Adipocyte (in vitro differentiated cells): ENCODE measurements at regions not wholly inside any gene's neighbourhood (a gene's known extent, or its start where the extent isn't known, plus 50 kb on each side); places are given as distances from the start of the nearest gene placed in this dataset.
"Not testable (repeated sequence)": the region's sequence is repeated elsewhere in the genome, so short reads cannot be mapped to it uniquely, and the experiment has no call there.

Experiments
- DNase-seq: peaks from one replicate; pipeline ENCODE4 v3.0.0-alpha.2; 2015; ENCODE audit warnings: low read depth
- H3K27me3 ChIP-seq: replicated peaks from 2 replicates; pipeline ENCODE4 v1.7.0; 2013; ENCODE audit warnings: mild to moderate bottlenecking, low read length, moderate library complexity; ENCODE audit not compliant: control insufficient read depth, insufficient read depth
- H3K36me3 ChIP-seq: 2 replicates; pipeline ENCODE4 v1.7.0; 2013; ENCODE audit warnings: low read length, mild to moderate bottlenecking, moderate library complexity; ENCODE audit not compliant: control insufficient read depth, insufficient read depth, severe bottlenecking
- H3K4me1 ChIP-seq: 2 replicates; pipeline ENCODE4 v1.7.0; 2013; ENCODE audit warnings: mild to moderate bottlenecking, low read length, moderate library complexity; ENCODE audit not compliant: control insufficient read depth, insufficient read depth
- H3K4me3 ChIP-seq: 2 replicates; pipeline ENCODE4 v1.7.0; 2013; ENCODE audit warnings: mild to moderate bottlenecking, low read length, moderate library complexity
- H3K9ac ChIP-seq: 2 replicates; pipeline ENCODE4 v1.7.0; 2013; ENCODE audit warnings: mild to moderate bottlenecking, low read length, moderate library complexity
- H3K9me3 ChIP-seq: 2 replicates; pipeline ENCODE4 v1.7.0; 2013; ENCODE audit warnings: mild to moderate bottlenecking, low read length, moderate library complexity; ENCODE audit not compliant: control insufficient read depth

DNA sequence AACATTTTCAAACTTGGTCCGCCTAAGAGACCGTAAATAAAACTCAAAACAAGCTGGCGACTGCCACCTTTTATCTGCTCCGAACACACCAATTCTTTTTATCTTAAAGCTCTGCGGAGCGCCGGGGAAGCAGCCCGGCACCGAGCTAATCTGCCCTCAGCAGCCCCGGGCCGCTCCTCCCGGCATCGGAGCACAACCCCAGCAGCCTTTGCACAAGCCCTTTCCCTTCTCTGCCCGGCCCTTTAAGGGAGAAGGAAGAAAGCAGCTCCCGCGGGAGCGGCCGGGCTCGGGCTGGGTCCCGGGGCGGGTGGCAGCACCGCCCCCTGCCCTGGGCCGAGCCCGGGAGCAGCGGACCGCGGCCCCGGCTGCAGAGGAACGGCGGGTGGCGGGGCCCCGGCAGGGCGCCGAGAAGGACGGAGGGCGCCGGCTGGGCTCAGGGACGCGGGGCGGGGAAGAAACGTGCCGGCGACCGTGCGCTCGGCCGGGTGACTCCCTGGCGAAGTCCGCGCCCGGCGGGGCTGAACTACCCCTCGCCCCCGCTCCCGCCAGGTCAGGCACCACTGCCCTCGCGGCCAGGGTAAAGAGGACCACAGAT is 133.6 kb upstream of the C11orf58 start:
- no peaks in the 10 kb centered on the region for H3K9me3 ChIP-seq
- H3K36me3 ChIP-seq = no peaks in the 10 kb centered on the region
- H3K27me3 ChIP-seq = peaks cover 43% of the 10 kb centered on the region
- peak; percentile 73 for DNase-seq
- peaks cover 19% of the 10 kb centered on the region for H3K4me1 ChIP-seq
- H3K9ac ChIP-seq = peak overlapping the region; percentile 83
- peak overlapping the region; percentile 80 for H3K4me3 ChIP-seq

DNA sequence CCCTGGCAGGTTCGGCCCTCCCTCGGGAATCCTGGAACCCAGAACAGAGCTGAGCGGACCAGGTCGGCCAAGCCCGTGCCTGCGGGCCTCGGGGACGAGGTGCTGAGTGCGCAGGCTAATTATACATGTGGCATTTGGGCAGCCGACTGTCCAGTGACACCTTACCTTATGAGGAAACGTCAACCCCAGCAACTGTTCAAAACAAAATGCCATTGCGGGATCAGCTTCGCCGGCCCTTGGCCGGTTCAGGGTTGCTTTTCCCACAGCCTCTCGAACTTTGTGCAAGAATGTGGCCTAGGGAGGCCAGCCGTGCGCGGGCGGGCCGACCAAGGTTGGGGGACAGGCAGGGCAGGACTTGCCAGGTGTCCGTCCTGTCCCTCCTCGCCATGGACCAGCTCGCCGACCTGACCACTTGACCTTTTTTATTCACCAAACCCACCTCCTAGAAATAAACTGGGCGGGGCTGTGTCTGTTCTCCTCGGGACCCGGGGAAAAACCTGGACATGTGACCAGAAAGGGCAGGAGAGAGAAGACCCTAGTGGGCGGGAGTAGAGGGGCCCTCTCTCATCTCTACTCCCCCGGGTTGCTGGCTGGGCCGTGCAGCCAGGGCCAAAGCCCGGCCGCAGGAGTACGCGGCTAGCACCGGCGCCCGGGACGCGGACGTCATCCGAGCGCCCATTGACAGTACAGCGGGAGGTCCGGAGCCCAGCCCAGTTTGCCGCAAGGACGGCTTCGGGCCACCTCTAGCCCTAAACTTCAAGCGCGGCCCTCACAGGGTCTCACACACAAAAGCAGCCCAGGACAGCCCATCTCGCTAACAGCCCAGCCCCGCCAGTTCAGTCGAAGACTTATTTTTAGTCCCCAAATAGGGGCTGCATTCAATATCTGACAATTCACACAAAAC is 134.3 kb upstream of the C11orf58 start:
- H3K27me3 ChIP-seq = peaks cover 35% of the 10 kb centered on the region
- DNase-seq = peak; percentile 78
- H3K36me3 ChIP-seq = no peaks in the 10 kb centered on the region
- peaks cover 19% of the 10 kb centered on the region for H3K4me1 ChIP-seq
- no peaks in the 10 kb centered on the region for H3K9me3 ChIP-seq
- H3K9ac ChIP-seq = peak overlapping the region; percentile 83
- H3K4me3 ChIP-seq = peak overlapping the region; percentile 80

DNA sequence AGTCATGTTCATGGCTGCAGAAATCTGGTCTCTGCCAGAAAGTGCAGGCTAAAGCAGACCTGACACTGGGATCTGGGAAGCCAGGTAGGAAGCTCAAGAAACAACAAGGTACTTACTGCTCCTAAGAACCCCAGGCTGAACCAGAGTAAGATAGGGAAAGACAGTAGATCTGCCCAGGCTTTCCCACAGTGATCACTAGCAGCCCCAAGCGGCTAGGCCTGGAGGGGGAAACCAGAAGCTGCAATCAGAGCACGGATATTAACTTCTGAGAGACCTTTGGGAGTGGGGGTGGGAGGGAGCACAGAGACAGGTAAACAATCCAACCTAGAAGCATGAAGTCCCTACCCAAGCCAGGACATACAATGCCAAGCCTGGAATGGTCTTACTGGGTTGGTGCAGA is 135.2 kb upstream of the C11orf58 start:
- peaks cover 26% of the 10 kb centered on the region for H3K27me3 ChIP-seq
- H3K4me1 ChIP-seq = peaks cover 19% of the 10 kb centered on the region
- H3K4me3 ChIP-seq = no peak overlapping the region
- no peaks in the 10 kb centered on the region for H3K36me3 ChIP-seq
- no peaks in the 10 kb centered on the region for H3K9me3 ChIP-seq
- H3K9ac ChIP-seq = no peak overlapping the region
- no peak for DNase-seq

DNA sequence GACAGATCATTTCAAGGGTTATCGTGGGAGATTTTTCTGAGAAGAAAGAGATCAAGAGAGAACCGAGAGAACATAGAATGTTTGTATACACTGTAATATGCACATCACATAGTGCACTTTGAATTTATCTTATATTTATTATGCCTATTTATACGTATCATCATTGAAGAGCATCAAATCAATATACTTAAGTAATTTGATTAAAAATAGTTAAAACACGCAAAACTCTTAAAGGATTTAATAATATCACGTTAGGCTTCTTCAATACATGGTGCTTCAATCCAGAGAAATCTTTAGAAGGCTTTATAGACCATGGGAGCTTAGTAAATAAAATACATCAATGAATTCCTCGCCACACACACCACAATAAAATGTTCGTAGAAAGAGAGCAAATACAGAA is 139.5 kb upstream of the C11orf58 start:
- H3K9me3 ChIP-seq = no peaks in the 10 kb centered on the region
- H3K4me3 ChIP-seq = no peak overlapping the region
- no peak for DNase-seq
- H3K9ac ChIP-seq = no peak overlapping the region
- peaks cover 18% of the 10 kb centered on the region for H3K27me3 ChIP-seq
- no peaks in the 10 kb centered on the region for H3K36me3 ChIP-seq
- H3K4me1 ChIP-seq = peaks cover 1% of the 10 kb centered on the region

DNA sequence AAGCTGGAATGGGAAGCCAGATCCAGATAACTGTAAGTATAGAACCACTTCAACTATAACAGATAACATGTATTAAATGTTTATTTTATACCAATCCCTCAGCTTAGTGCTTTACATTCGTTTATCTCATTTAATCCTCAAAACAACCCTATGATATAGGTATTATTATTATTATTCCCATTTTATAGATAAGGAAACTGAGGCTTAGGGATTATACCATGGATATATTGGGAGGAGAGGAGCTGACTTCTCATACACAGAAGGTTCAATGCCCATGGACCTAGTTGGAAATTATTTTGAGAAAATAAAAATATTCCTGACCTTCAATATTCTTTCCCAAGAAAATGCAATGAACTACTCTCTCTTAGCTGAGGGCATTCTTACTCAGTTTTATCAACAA is 140.4 kb upstream of the C11orf58 start:
- H3K4me3 ChIP-seq = no peak overlapping the region
- H3K9ac ChIP-seq = no peak overlapping the region
- H3K9me3 ChIP-seq = no peaks in the 10 kb centered on the region
- no peaks in the 10 kb centered on the region for H3K4me1 ChIP-seq
- no peak for DNase-seq
- no peaks in the 10 kb centered on the region for H3K36me3 ChIP-seq
- H3K27me3 ChIP-seq = peaks cover 11% of the 10 kb centered on the region

DNA sequence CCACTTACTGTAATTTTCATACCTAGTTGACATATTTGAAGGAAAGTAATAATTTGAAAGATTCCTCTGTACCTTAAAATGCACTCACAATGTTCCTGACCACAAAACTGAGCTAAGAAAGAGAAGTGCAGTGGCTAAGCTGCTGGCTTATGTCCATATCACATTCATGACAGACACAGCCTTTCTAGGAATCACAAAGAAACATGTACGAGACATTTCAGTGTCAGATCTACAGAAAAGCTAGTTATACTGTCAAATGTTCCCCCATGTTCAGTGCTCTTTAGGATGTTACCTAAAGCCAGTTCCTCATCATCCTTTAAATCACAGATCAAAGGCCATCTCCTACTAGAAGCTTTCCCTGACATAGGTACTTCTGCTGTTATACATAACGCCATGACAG is 142.2 kb upstream of the C11orf58 start:
- no peak for DNase-seq
- Histone ChIP-seq H3K4me3 (no peak overlapping the region), H3K9me3 (no peaks in the 10 kb centered on the region), H3K27me3 (no peaks in the 10 kb centered on the region), H3K36me3 (no peaks in the 10 kb centered on the region), H3K9ac (no peak overlapping the region), H3K4me1 (no peaks in the 10 kb centered on the region)

DNA sequence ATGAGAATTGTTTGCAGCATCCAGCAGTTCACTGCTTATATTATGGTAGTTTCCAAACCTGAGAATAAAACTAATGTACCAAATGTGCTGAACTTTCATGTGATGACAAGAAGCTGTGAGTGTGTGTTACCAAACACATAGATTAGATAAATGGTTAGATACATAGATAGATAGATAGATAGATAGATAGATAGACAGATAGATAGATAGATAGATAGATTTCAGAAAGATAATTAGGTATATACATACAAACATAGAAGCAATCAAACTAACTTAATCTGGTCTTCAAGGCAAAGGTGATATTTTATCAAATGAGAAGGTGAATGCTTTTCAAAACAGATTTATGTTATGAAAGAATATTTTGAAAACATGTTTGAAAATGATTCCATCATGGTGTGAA is 147.3 kb upstream of the C11orf58 start:
- no peaks in the 10 kb centered on the region for H3K36me3 ChIP-seq
- no peak for DNase-seq
- no peaks in the 10 kb centered on the region for H3K9me3 ChIP-seq
- no peaks in the 10 kb centered on the region for H3K27me3 ChIP-seq
- H3K4me1 ChIP-seq = no peaks in the 10 kb centered on the region
- H3K9ac ChIP-seq = no peak overlapping the region
- no peak overlapping the region for H3K4me3 ChIP-seq

DNA sequence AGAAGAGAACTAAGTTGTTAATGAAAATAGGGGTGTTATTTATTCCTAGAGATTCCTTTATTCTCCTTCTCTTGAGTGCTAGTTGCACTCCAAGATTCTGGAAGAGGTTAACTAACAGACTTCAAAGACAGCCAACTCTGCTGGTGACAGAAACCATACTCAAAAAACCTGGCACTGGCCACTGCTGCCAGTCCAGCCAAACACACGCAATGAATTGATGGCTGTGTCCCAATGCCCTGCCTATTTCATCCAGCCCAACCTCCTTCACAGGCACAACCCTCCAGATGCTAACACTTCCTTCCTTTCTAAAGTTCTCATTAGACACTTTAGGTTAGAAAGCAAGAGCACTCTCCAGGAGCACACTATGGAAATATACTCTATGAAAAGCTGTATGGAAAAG is 150.8 kb upstream of the C11orf58 start:
- Histone ChIP-seq H3K9me3 (no peaks in the 10 kb centered on the region), H3K36me3 (no peaks in the 10 kb centered on the region), H3K27me3 (no peaks in the 10 kb centered on the region), H3K9ac (no peak overlapping the region), H3K4me1 (no peaks in the 10 kb centered on the region), H3K4me3 (no peak overlapping the region)
- no peak for DNase-seq

DNA sequence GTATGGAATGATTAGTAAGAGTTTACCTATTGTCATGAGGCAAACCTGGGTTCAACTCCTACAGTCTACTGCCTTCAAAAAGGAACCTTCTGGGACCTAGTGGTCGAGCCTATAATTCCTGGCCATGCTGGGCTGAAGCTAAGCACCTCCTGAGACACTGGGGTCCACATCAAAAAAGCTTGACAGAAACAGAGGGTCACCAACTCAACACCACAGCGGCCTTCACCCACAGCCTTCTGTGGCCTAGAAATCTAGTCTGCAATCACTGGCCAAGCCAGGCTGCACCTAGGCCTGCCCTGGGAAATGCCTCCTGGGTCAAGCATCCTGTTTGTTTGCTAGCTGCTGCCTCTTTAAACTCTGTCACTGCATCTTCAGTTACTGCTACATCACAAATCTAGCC is 153.9 kb upstream of the C11orf58 start:
- Histone ChIP-seq H3K4me3 (no peak overlapping the region), H3K9me3 (no peaks in the 10 kb centered on the region), H3K4me1 (no peaks in the 10 kb centered on the region), H3K9ac (no peak overlapping the region), H3K36me3 (no peaks in the 10 kb centered on the region), H3K27me3 (no peaks in the 10 kb centered on the region)
- no peak for DNase-seq

DNA sequence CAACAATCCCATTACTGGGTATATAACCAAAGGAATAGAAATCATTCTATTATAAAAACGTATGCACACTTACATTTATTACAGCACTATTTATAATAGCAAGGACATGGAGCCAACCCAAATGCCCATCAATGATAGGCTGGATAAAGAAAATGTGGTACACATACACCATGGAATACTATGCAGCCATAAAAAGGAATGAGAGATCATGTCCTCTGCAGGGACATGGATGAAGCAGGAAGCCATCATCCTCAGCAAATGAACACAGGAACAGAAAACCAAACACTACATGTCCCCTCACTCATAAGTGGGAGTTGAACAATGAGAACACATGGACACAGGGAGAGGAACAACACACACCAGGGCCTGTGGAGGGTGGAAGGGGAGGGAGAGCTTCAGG is 157.4 kb upstream of the C11orf58 start:
- not testable (repeated sequence) for H3K9ac ChIP-seq, H3K9me3 ChIP-seq, H3K36me3 ChIP-seq, H3K4me1 ChIP-seq, DNase-seq, H3K4me3 ChIP-seq, H3K27me3 ChIP-seq

DNA sequence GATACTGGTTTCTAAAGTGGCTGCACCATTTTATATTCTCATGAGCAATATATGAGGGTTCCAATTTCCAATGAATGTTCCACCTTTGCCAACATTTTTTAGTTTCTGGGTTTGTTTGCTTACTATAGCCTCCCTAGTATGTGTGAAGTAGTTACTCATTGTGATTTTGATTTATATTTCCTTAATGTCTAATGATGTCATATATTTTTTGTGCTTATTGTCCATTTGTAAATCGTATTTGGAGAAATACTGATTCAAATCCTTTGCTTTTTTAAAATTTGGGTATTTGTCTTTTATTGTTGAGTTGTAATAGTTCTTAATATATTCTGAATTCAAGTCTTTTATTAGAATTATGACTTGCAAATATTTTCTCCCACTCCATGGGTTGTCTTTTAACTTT is 161.0 kb upstream of the C11orf58 start:
- DNase-seq = no peak
- H3K9me3 ChIP-seq = peaks cover 5% of the 10 kb centered on the region
- no peaks in the 10 kb centered on the region for H3K4me1 ChIP-seq
- H3K36me3 ChIP-seq = no peaks in the 10 kb centered on the region
- H3K4me3 ChIP-seq = no peak overlapping the region
- H3K27me3 ChIP-seq = no peaks in the 10 kb centered on the region
- H3K9ac ChIP-seq = no peak overlapping the region
